K562 (cell line): ENCODE measurements at regions not wholly inside any gene's neighbourhood (a gene's known extent, or its start where the extent isn't known, plus 50 kb on each side); places are given as distances from the start of the nearest gene placed in this dataset.

Experiments used
- ELK1 ChIP-seq: sonication (generic); formaldehyde crosslinking; IDR thresholded peaks from 2 replicates; pipeline ENCODE4 v1.8.1; 2022; ENCODE audit warnings: missing genetic modification reagents
- HMG20A ChIP-seq: fragments of 450-650 bp; formaldehyde crosslinking; conservative IDR thresholded peaks from 2 replicates; pipeline ENCODE4 v1.4.0; 2020; ENCODE audit warnings: mild to moderate bottlenecking, mixed read lengths
- KLF1 ChIP-seq: fragments of 450-650 bp; IDR thresholded peaks from 2 replicates; pipeline ENCODE4 v1.6.1; 2016; ENCODE audit warnings: missing genetic modification characterization, missing compliant biosample characterization

GRCh38 chr18:57927511-57927910 lies 116.5 kb upstream of the NEDD4L start:
- no peak for TF ChIP-seq HMG20A (CRISPR knock-in tag)
- TF ChIP-seq ELK1 (CRISPR knock-in tag), result no peak
- TF ChIP-seq KLF1 (tag), result no peak
